ENCODE measurements at regions not wholly inside any gene's neighbourhood (a gene's known extent, or its start where the extent isn't known, plus 50 kb on each side); places are given as distances from the start of the nearest gene placed in this dataset.

DNA sequence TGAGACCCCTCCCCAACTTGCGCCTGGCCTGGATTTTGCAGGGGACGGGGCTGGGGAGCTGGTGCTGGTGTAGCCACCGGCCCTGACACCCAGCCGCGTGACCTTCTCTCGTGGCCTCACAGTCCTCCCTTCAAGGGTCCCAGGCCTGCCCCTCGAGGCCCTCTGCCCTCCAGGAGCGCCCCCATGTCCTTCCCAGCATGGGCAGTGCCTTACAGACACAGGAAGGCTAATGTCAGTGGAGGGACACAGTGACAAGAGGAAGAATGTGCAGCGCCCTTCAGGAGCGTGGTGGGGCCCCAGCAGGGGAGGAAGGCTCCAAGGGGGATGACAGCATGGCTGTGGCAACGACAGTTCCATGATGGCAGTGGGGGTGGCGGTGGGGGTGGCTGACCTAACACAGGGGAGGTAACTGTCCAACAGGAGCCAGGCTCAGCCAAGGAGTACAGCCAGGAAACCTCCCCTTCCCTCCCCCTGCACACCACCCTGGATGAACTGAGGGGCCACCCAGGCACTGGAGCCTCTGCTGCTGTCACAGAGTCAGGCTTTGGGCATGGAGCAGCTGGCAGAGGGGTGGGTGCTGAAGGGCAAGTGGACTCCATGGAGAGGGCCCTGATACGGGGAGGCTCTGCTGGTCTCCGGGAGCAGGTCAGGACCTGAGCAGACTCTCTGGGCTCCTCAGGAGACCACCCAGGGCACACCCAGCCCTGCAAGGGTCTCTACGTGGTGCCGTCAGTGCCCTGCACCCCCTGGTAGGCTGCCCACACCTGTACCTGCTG, 76.0 kb upstream of the RET start:
- DNase-seq (ENCODE audit: low read depth, low spot score): no peak

DNA sequence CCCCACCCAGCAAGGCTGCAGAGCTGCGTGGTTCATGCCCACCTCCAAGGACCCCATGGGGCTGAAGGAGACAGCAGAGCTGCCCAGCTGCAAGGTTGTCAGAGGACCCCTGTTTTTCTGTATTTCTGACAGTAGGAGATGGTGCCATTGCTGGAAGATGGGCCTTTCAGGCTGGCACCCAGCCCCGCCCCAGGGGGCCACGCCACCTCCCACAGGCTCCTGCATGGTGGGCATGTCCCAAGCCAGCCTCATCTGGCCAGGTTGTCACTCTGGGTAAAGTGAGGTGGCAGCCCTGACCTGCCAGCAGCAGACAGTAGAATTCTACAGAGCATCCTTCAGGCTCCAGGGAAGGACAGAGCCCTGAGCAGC, 75.5 kb upstream of the RET start:
- DNase-seq (ENCODE audit: low read depth, low spot score): no peak

DNA sequence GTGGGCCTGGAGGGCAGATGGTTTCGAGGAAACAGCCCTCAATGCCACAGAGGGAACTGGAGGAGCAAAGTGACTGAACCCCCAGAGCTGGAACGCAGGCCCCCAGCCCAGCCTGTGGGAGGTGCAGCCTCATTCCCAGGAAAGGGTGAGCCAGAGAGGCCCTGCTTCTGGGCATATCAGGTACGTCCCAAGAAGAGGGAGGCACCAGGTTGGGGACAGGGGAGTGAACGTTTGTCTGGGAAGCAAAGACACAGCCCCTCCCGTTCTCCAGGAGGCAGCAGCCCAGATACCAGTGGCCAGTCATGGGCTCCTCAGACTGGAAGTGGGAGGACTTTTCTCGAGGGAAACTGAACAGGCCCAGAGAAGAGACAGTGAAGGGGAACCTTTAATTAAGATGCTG, 74.3 kb upstream of the RET start:
- DNase-seq (ENCODE audit: low read depth, low spot score): no peak

DNA sequence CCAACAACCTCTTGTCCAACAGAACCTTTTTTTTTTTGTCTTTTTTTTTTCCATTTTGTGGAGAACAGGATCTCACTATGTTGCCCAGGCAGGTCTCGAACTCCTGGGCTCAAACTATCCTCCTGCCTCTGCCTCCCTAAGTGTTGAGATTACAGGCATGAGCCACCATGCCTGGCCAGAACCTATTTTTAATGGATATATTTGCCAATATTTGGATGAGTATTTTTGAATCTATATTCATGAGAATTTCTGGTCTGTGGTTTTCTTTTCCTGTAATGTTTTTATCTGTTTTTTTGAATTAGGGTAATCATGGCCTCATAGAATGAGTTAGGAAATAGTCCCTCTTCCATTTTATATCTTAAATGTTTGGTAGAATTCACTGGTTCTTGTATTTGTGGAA, 70.4 kb upstream of the RET start:
- no peak for DNase-seq (ENCODE audit: low read depth, low spot score)

DNA sequence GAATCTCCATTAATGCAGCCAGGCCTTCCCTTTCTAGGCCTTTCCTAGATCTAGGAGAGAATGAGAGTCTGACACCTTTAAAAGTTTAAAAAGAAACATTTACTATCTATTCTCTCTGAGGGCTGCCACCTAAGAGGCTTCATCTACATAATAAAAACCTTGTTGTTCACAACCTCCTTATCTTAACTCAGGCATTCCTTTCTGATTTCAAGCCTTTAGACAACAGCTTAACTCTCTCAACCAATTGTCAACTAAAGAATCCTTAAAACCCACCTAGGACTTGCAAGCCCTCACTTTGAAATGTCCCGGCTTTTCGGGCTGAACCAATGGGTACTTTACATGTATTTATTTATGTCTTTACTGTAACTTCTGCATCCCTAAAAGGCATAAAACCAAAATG, 64.3 kb upstream of the RET start:
- no peak for DNase-seq (ENCODE audit: low read depth, low spot score)

DNA sequence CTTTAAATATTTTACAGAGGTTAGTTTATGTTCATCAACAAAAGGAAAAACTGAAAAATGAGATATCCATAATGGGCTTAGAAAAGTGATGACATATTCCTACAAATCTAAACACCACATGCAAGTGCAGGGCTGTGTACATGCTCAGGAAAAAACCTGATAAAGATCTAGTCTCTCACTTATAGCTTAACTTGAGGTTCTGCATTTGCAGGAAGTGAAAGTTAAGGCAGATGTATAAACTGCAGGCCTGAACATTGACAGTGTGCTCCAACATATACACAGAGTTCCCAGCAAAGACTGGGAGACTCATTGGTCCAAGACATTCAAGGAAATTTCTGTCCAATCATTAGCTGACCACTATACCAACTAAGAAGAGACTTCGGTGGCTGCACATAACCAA, 63.8 kb upstream of the RET start:
- no peak for DNase-seq (ENCODE audit: low read depth, low spot score)

DNA sequence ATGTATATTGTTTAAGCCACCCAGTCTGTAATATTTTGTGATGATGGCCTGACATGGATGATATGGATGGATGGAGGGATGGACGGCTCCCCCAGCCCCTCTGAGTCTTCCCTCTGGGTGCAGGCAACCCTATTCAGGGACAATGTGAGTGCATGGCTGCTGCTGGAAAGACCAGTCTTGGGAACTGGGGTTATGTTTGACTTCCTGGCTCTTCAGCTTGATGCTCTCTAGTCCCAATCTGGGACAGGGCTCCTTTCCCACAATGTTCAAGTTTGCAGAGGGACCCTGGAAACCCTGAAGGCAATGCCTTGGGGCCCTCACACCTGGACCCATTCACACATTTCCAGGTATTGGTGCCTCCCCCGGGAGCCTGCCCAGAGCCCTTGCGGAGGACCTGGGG, 52.3 kb upstream of the RET start:
- no peak for DNase-seq (ENCODE audit: low read depth, low spot score)

DNA sequence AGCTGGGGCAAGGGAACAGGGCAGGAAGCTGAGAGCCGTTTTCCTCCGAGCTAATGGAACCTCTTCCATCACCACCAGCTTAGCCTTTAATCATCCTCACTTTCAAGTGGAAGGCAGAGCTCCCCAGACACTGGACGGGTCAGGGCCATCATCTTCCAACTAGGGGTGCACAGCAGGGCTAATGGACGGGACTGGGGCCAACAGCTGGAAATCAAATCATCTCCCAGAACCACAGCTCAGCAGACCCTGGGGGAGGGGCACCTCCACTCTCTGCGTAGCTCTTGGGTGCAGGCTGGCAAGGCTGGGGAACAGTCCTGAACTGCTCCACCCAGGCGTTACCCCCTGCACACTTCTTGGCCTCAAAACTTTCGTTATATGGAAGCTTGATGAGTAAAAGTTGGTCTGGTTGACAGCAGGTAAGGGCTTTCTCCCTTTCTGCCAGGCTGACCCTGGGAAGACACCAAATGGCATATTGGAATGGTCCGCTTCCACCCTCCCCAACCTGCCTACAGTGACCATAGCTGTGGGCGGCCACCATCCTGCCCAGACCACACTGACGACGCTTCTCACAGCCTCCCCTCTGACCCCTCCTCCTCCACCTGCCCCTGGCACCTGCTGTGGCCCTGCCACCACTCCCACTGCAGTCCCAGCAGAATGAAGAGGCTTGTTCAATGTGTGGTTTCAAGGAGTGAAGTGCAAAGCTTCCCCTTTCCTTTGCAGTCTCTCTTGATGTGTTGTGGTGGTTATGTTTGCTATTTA, 51.7 kb upstream of the RET start:
- DNase-seq (ENCODE audit: low read depth, low spot score): no peak

DNA sequence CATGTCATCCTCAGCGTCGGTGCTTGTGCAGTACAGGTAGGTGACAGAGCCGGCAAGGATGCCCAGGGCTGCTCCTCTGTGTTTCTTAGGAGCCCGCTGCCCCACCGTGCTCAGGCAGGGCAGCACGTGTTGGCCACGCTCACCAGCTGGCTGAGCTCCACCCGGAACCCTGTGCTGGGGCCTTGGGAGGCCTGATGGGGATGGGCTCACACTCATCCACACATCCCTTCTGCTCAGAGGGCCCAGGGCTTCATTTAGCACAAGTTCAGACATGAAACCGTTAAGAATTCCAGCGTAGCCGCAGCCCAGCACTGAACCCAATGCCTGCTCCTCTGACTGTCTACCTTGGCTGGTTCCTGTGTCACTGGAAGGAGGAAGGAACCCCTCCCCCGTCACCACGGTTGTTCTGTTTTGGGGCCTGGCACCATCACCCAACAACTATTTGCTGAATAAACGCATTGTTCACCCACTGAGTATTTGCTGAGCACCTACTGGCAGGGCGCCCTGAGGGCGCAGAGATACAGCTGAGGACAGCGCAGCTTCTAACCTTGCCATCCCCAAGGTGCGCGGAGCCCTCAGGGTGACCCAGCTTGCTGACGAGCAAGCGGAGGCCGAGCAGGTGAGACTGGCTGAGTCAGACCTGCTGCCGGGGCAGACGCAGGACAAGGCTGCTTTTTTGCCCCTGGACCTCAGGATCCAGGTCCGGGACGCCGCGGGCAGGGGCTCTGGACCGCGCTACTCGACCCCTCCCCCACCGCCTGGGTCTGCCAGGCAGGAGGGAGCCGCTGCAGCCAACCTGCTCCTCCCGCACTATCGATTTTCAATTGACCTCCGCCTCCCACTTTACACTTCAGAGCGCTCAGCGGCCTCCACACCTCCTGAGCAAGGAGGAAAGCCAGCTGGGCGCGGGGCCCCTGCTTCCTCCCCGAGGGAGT, 50.6 kb upstream of the RET start:
- no peak for DNase-seq (ENCODE audit: low read depth, low spot score)

All from activated naive CD8-positive, alpha-beta T cell treated with anti-CD3 and anti-CD28 coated beads, Interleukin-2, amount 50 U/mL, for 16 hours (primary cell).